H9 (cell line): ENCODE measurements at regions not wholly inside any gene's neighbourhood (a gene's known extent, or its start where the extent isn't known, plus 50 kb on each side); places are given as distances from the start of the nearest gene placed in this dataset.

Experiments
- DNase-seq: peaks from one replicate; pipeline ENCODE4 v3.0.0-alpha.2; 2017
- H2AFZ ChIP-seq: one replicate; pipeline ENCODE4 v1.6.1; 2013; ENCODE audit warnings: mild to moderate bottlenecking, low read length, control low read depth, moderate library complexity
- H2AK5ac ChIP-seq: 2 replicates; pipeline ENCODE4 v1.6.1; 2013; ENCODE audit warnings: low read length, control low read depth, mixed read lengths; ENCODE audit not compliant: insufficient read length
- H2BK120ac ChIP-seq: one replicate; pipeline ENCODE4 v1.6.1; 2013; ENCODE audit warnings: low read depth, mild to moderate bottlenecking, low read length, control low read depth, inconsistent platforms; ENCODE audit not compliant: poor library complexity, severe bottlenecking
- H2BK12ac ChIP-seq: 2 replicates; pipeline ENCODE4 v1.6.1; 2013; ENCODE audit warnings: low read length, control low read depth, mixed read lengths, low read depth; ENCODE audit not compliant: insufficient read length
- H2BK15ac ChIP-seq: 2 replicates; pipeline ENCODE4 v1.6.1; 2013; ENCODE audit warnings: low read depth, low read length, control low read depth
- H2BK20ac ChIP-seq: one replicate; pipeline ENCODE4 v1.6.1; 2013; ENCODE audit warnings: low read depth, mild to moderate bottlenecking, low read length, control low read depth, inconsistent platforms; ENCODE audit not compliant: poor library complexity, severe bottlenecking
- H2BK5ac ChIP-seq: 2 replicates; pipeline ENCODE4 v1.6.1; 2013; ENCODE audit warnings: low read length, control low read depth, mixed read lengths; ENCODE audit not compliant: insufficient read length
- H3K14ac ChIP-seq: 2 replicates; pipeline ENCODE4 v1.6.1; 2013; ENCODE audit warnings: low read length, control low read depth; ENCODE audit not compliant: insufficient read depth
- H3K18ac ChIP-seq: 2 replicates; pipeline ENCODE4 v1.6.1; 2013; ENCODE audit warnings: low read depth, mild to moderate bottlenecking, mixed read lengths, low read length, control low read depth; ENCODE audit not compliant: insufficient read length
- H3K23ac ChIP-seq: 2 replicates; pipeline ENCODE4 v1.6.1; 2013; ENCODE audit warnings: low read length, control low read depth, mixed read lengths, low read depth; ENCODE audit not compliant: insufficient read length
- H3K23me2 ChIP-seq: 2 replicates; pipeline ENCODE4 v1.6.1; 2013; ENCODE audit warnings: low read depth, mild to moderate bottlenecking, mixed read lengths, low read length, control low read depth; ENCODE audit not compliant: insufficient read length, poor library complexity, severe bottlenecking
- H3K27ac ChIP-seq: 2 replicates; pipeline ENCODE4 v1.5.1; 2013; ENCODE audit warnings: low read length, control low read depth, mixed read lengths, low read depth; ENCODE audit not compliant: insufficient read length
- H3K27me3 ChIP-seq: 2 replicates; pipeline ENCODE4 v1.6.1; 2013; ENCODE audit warnings: low read length, control low read depth, inconsistent platforms; ENCODE audit not compliant: insufficient read depth
- H3K4ac ChIP-seq: 2 replicates; pipeline ENCODE4 v1.6.1; 2013; ENCODE audit warnings: low read depth, mild to moderate bottlenecking, control low read depth, inconsistent platforms, low read length, moderate library complexity
- H3K4me1 ChIP-seq: 2 replicates; pipeline ENCODE4 v1.6.1; 2013; ENCODE audit warnings: low read length, control low read depth, inconsistent platforms; ENCODE audit not compliant: insufficient read depth
- H3K4me2 ChIP-seq: 2 replicates; pipeline ENCODE4 v1.6.1; 2013; ENCODE audit warnings: low read length, control low read depth, mixed read lengths; ENCODE audit not compliant: insufficient read length, insufficient read depth
- H3K56ac ChIP-seq: 2 replicates; pipeline ENCODE4 v1.6.1; 2013; ENCODE audit warnings: low read depth, mild to moderate bottlenecking, mixed read lengths, low read length, control low read depth; ENCODE audit not compliant: insufficient read length
- H3K79me1 ChIP-seq: 2 replicates; pipeline ENCODE4 v1.6.1; 2013; ENCODE audit warnings: low read depth, mild to moderate bottlenecking, moderate library complexity, low read length, control low read depth, inconsistent platforms; ENCODE audit not compliant: insufficient read depth, poor library complexity, severe bottlenecking
- H3K79me2 ChIP-seq: 2 replicates; pipeline ENCODE4 v1.6.1; 2013; ENCODE audit warnings: low read length, control low read depth, inconsistent platforms; ENCODE audit not compliant: insufficient read depth
- H3K9ac ChIP-seq: 2 replicates; pipeline ENCODE4 v1.6.1; 2013; ENCODE audit warnings: low read length, control low read depth, mixed read lengths; ENCODE audit not compliant: insufficient read length; ENCODE audit errors: extremely low read depth
- H3K9me3 ChIP-seq: one replicate; pipeline ENCODE4 v1.6.1; 2013; ENCODE audit warnings: low read depth, low read length, inconsistent platforms; ENCODE audit not compliant: control insufficient read depth
- H3T11ph ChIP-seq: one replicate; pipeline ENCODE4 v1.6.1; 2013; ENCODE audit warnings: mild to moderate bottlenecking, low read length, control low read depth, inconsistent platforms
- H4K20me1 ChIP-seq: one replicate; pipeline ENCODE4 v1.6.1; 2013; ENCODE audit not compliant: control insufficient read depth, insufficient read length, insufficient read depth
- H4K5ac ChIP-seq: 2 replicates; pipeline ENCODE4 v1.6.1; 2013; ENCODE audit warnings: low read depth, mild to moderate bottlenecking, mixed read lengths, low read length, control low read depth; ENCODE audit not compliant: insufficient read length
- H4K8ac ChIP-seq: replicated peaks from 2 replicates; pipeline ENCODE4 v1.6.1; 2013; ENCODE audit warnings: low read length, control low read depth, mixed read lengths, low read depth; ENCODE audit not compliant: insufficient read length
- H4K91ac ChIP-seq: 2 replicates; pipeline ENCODE4 v1.6.1; 2013; ENCODE audit warnings: low read depth, mild to moderate bottlenecking, moderate library complexity, mixed read lengths, low read length, control low read depth; ENCODE audit not compliant: insufficient read length
- H3K27ac Mint-ChIP-seq, 3 experiments: 2 replicates in 2 of 3; 3 replicates in 1 of 3; pipeline ENCODE4 v1.8.0; 2020 to 2021; ENCODE audit warnings: mixed read lengths in 3 of 3, mild to moderate bottlenecking in 1 of 3, moderate library complexity in 1 of 3
- H3K27me3 Mint-ChIP-seq: 2 replicates; pipeline ENCODE4 v1.8.0; 2021; ENCODE audit warnings: low read depth, mild to moderate bottlenecking, moderate library complexity, mixed read lengths
- H3K36me3 Mint-ChIP-seq, 3 experiments: 2 replicates in 2 of 3; 3 replicates in 1 of 3; pipeline ENCODE4 v1.8.0; 2020 to 2021; ENCODE audit warnings: low read depth in 3 of 3, mixed read lengths in 3 of 3; ENCODE audit not compliant: insufficient read depth in 1 of 3
- H3K4me1 Mint-ChIP-seq, 2 experiments: 2 replicates each; pipeline ENCODE4 v1.8.0; 2020; ENCODE audit warnings: mixed read lengths in 2 of 2
- H3K4me3 Mint-ChIP-seq, 2 experiments: 2 replicates in 1 of 2; 3 replicates in 1 of 2; pipeline ENCODE4 v1.8.0; 2020 to 2021; ENCODE audit warnings: mild to moderate bottlenecking in 2 of 2, mixed read lengths in 2 of 2, moderate library complexity in 1 of 2
- H3K9me3 Mint-ChIP-seq, 2 experiments: 2 replicates in 1 of 2; 3 replicates in 1 of 2; pipeline ENCODE4 v1.8.0; 2020; ENCODE audit warnings: mild to moderate bottlenecking in 2 of 2, mixed read lengths in 2 of 2, moderate library complexity in 1 of 2
- TF ChIP-seq, protein P1 (sequence below): fragments of 200-600 bp; sonication (generic); conservative IDR thresholded peaks from 3 replicates; pipeline ENCODE4 v1.8.0; 2021; ENCODE audit warnings: antibody characterized with exemption, mild to moderate bottlenecking

DNA sequence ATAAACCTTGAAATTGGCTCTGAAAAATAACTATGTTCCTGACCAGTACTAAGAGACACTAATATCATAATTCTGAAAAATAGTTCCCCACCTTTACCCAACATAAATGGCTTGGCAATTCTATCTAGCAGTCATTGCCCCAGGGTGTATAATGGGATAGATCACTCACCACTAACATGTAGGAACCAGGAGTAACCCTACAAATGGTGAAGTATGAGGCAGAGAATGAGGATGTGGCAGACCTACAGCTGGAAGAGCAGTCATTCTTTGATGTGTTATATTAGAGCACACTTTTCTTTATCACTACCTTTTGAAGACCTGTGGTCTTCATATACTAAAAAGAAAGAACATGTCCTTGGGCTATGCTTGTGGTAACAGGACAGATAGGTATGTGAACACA is 136.5 kb upstream of the SYNDIG1 start:
- DNase-seq = no peak

More for the DNA sequence above, 136.5 kb upstream of the SYNDIG1 start:
- Histone ChIP-seq H3K56ac (no peak overlapping the region), H4K20me1 (no peaks in the 10 kb centered on the region), H3K9ac (no peak overlapping the region), H3K23me2 (no peaks in the 10 kb centered on the region), H3K79me1 (no peaks in the 10 kb centered on the region), H3K23ac (no peak overlapping the region), H4K91ac (no peak overlapping the region), H3K79me2 (no peaks in the 10 kb centered on the region), H3K4ac (no peak overlapping the region), H3K9me3 (no peaks in the 10 kb centered on the region), H3K27me3 (no peaks in the 10 kb centered on the region), H2BK15ac (no peak overlapping the region), H3K14ac (no peak overlapping the region), H4K5ac (no peak overlapping the region), H2AK5ac (no peak overlapping the region), H3T11ph (no peak overlapping the region), H2AFZ (no peak overlapping the region), H3K4me2 (no peak overlapping the region), H3K18ac (no peak overlapping the region), H3K27ac (no peak overlapping the region), H2BK120ac (no peak overlapping the region), H4K8ac (no peak overlapping the region), H2BK20ac (no peak overlapping the region), H2BK12ac (no peak overlapping the region), H3K4me1 (no peaks in the 10 kb centered on the region), H2BK5ac (no peak overlapping the region)
- TF ChIP-seq, protein P1, sequence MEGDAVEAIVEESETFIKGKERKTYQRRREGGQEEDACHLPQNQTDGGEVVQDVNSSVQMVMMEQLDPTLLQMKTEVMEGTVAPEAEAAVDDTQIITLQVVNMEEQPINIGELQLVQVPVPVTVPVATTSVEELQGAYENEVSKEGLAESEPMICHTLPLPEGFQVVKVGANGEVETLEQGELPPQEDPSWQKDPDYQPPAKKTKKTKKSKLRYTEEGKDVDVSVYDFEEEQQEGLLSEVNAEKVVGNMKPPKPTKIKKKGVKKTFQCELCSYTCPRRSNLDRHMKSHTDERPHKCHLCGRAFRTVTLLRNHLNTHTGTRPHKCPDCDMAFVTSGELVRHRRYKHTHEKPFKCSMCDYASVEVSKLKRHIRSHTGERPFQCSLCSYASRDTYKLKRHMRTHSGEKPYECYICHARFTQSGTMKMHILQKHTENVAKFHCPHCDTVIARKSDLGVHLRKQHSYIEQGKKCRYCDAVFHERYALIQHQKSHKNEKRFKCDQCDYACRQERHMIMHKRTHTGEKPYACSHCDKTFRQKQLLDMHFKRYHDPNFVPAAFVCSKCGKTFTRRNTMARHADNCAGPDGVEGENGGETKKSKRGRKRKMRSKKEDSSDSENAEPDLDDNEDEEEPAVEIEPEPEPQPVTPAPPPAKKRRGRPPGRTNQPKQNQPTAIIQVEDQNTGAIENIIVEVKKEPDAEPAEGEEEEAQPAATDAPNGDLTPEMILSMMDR = no peak
- Mint-ChIP-seq H3K27me3 (peaks cover 1% of the 10 kb centered on the region), H3K36me3 (no peaks in the 10 kb centered on the region), H3K4me1 (peaks cover 0 to 4% of the 10 kb centered on the region in 2 experiments; a peak in 1 of 4 replicates), H3K27ac (no peak overlapping the region), H3K4me3 (no peak overlapping the region), H3K9me3 (no peaks in the 10 kb centered on the region)
